Endothelial cell of umbilical vein (primary cell): ENCODE measurements at regions not wholly inside any gene's neighbourhood (a gene's known extent, or its start where the extent isn't known, plus 50 kb on each side); places are given as distances from the start of the nearest gene placed in this dataset.

ENCODE experiments used
- BruUV-seq: library from RNA; stranded (reverse); fragments of 400-500 nt; replicated peaks from 2 replicates; lab custom pipeline; 2021; lab: Mats Ljungman, UMichigan
- CTCF ChIA-PET: fragments of 300-600, 350-600 bp; sonication (Branson Sonifier 250); formaldehyde crosslinking; loops from one replicate; lab custom pipeline; 2021; ENCODE audit warnings: antibody characterized with exemption, inconsistent platforms; lab: Charles Lee
- POLR2A ChIA-PET: fragments of 300-600, 350-600 bp; sonication (Branson Sonifier 250); formaldehyde crosslinking; loops from one replicate; lab custom pipeline; 2021; ENCODE audit warnings: antibody characterized with exemption, inconsistent platforms; lab: Charles Lee
- DNase-seq: peaks from one replicate; pipeline ENCODE4 v3.0.0-alpha.2; 2011; ENCODE audit warnings: low read depth, low spot score
- FAIRE-seq: peaks from 2 replicates; lab custom pipeline; 2011; peaks lifted over from hg19 to GRCh38; lab: Jason Lieb, UNC
- H2AFZ ChIP-seq: 2 replicates; pipeline ENCODE4 v1.6.0; 2012; ENCODE audit warnings: low read depth, low read length, control low read depth, inconsistent platforms
- H3K27ac ChIP-seq: 2 replicates; pipeline ENCODE4 v1.5.1; 2011; ENCODE audit warnings: low read depth, mild to moderate bottlenecking, control low read depth, low read length, moderate library complexity; ENCODE audit not compliant: insufficient read depth
- H3K27me3 ChIP-seq, 2 experiments: 2 replicates each; pipeline versions ENCODE4 v1.6.0 to v1.6.1; 2011; ENCODE audit warnings: low read length in 2 of 2, mixed read lengths in 1 of 2; ENCODE audit not compliant: control insufficient read depth in 2 of 2, insufficient read depth in 2 of 2
- H3K36me3 ChIP-seq, 2 experiments: 2 replicates in 1 of 2; 3 replicates in 1 of 2; pipeline ENCODE4 v1.5.1; 2011; ENCODE audit warnings: low read length in 2 of 2, mild to moderate bottlenecking in 1 of 2, moderate library complexity in 1 of 2; ENCODE audit not compliant: control insufficient read depth in 2 of 2, insufficient read depth in 2 of 2; ENCODE audit errors: extremely low read depth in 1 of 2
- H3K4me1 ChIP-seq: 3 replicates; pipeline ENCODE4 v1.5.1; 2011; ENCODE audit warnings: mild to moderate bottlenecking, low read length; ENCODE audit not compliant: control insufficient read depth, insufficient read depth; ENCODE audit errors: extremely low read depth
- H3K4me2 ChIP-seq: 2 replicates; pipeline ENCODE4 v1.6.1; 2011; ENCODE audit warnings: low read length, control low read depth, mixed read lengths; ENCODE audit not compliant: insufficient read depth
- H3K4me3 ChIP-seq, 3 experiments: fragments of 200-600 bp in 1 of 3; sonication (generic), shearing (Covaris generic) in 1 of 3; replicated peaks in 1 of 3; 2 replicates each; pipeline ENCODE4 v1.5.1; 2011 to 2016; ENCODE audit warnings: control low read depth in 3 of 3, low read length in 3 of 3, mild to moderate bottlenecking in 2 of 3, inconsistent platforms in 1 of 3, low read depth in 1 of 3, moderate library complexity in 1 of 3; ENCODE audit not compliant: insufficient read depth in 1 of 3
- H3K79me2 ChIP-seq: 2 replicates; pipeline ENCODE4 v1.6.0; 2012; ENCODE audit warnings: low read length, inconsistent platforms; ENCODE audit not compliant: control insufficient read depth, insufficient read depth
- H3K9ac ChIP-seq: replicated peaks from 2 replicates; pipeline ENCODE3; 2011; ENCODE audit warnings: low read length, control low read depth; ENCODE audit not compliant: insufficient read depth; ENCODE audit errors: extremely low read depth
- H3K9me1 ChIP-seq: replicated peaks from 3 replicates; pipeline ENCODE4 v1.6.0; 2011; ENCODE audit warnings: mild to moderate bottlenecking, low read length; ENCODE audit not compliant: control insufficient read depth, insufficient read depth; ENCODE audit errors: extremely low read depth
- H3K9me3 ChIP-seq: replicated peaks from 2 replicates; pipeline ENCODE4 v1.5.1; 2012; ENCODE audit warnings: low read length, inconsistent platforms; ENCODE audit not compliant: control insufficient read depth, insufficient read depth
- H4K20me1 ChIP-seq: replicated peaks from 2 replicates; pipeline ENCODE3; 2011; ENCODE audit warnings: mild to moderate bottlenecking, low read length; ENCODE audit not compliant: control insufficient read depth, insufficient read depth; ENCODE audit errors: extremely low read depth
- EZH2 ChIP-seq: IDR thresholded peaks from 2 replicates; pipeline ENCODE4 v1.6.1; 2012; ENCODE audit warnings: borderline replicate concordance, low read depth, mild to moderate bottlenecking, moderate library complexity, low read length, inconsistent platforms; ENCODE audit not compliant: severe bottlenecking
- FOS ChIP-seq: IDR thresholded peaks from 2 replicates; pipeline ENCODE4 v1.6.1; 2011; ENCODE audit warnings: mild to moderate bottlenecking, low read length, moderate library complexity, borderline replicate concordance; ENCODE audit not compliant: insufficient read depth
- GATA2 ChIP-seq: IDR thresholded peaks from 2 replicates; pipeline ENCODE4 v1.7.0; 2011; ENCODE audit warnings: low read depth, mild to moderate bottlenecking, moderate library complexity, mixed read lengths, low read length; ENCODE audit not compliant: insufficient read length, insufficient read depth
- JUN ChIP-seq: IDR thresholded peaks from 2 replicates; pipeline ENCODE4 v1.6.1; 2011; ENCODE audit warnings: borderline replicate concordance, low read depth; ENCODE audit not compliant: insufficient read length, insufficient read depth
- MYC ChIP-seq: IDR thresholded peaks from one replicate; pipeline ENCODE4 v1.6.1; 2011; ENCODE audit warnings: mild to moderate bottlenecking, low read depth, low read length
- POLR2A ChIP-seq: IDR thresholded peaks from 2 replicates; pipeline ENCODE4 v1.6.1; 2012; ENCODE audit warnings: low read depth, mild to moderate bottlenecking, control low read depth, low read length
- POLR2AphosphoS5 ChIP-seq: IDR thresholded peaks from 2 replicates; pipeline ENCODE4 v1.6.1; 2012; ENCODE audit warnings: low read depth, mild to moderate bottlenecking, control low read depth, low read length, moderate library complexity; ENCODE audit not compliant: insufficient read depth
- dilution Hi-C: fragments of 300-500 bp; cut with MboI; formaldehyde crosslinking; loops from one replicate; pipeline ENCODE4 v1.15.0; 2019; ENCODE audit warnings: low sequenced_read_pairs; ENCODE audit not compliant: extremely low pct_ligation_motif_present
- intact Hi-C: fragments of 100-400 bp; cut with micrococcal nuclease; formaldehyde crosslinking; loops from one replicate; pipeline ENCODE4 v1.10.0; 2022
- TF ChIP-seq, protein P1 (sequence below): IDR thresholded peaks from 2 replicates; pipeline ENCODE4 v1.6.1; 2011; ENCODE audit not compliant: insufficient read depth, insufficient read length
- TF ChIP-seq, protein P2 (sequence below), 2 donors: IDR thresholded peaks; 1 replicate in 1 of 2; 2 replicates in 1 of 2; pipeline ENCODE4 v1.5.1; 2011; ENCODE audit warnings: low read length in 2 of 2, mild to moderate bottlenecking in 2 of 2, moderate library complexity in 2 of 2, control low read depth in 1 of 2, inconsistent platforms in 1 of 2, low read depth in 1 of 2; ENCODE audit not compliant: insufficient read depth in 1 of 2; ENCODE audit errors: extremely low read depth in 1 of 2

DNA sequence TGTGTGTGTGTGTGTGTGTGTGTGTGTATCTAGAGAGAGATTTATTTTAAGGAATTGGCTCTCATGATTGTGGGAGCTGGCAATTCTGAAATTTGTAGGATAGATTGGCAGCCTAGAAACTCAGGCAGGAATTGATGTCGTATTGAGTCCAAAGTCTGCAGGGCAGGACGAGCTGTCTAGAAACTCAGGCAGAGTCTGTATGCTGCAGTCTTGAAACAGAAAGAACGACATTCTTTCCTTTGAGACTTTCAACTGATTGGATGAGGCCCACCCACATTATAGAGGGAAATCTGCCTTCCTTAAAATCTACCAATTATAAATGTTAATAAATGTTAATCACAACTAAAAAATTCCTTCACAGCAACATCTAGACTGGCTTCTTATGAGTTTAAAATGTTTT, 436.6 kb upstream of the FANCL start:
- DNase-seq (no peak), FAIRE-seq (no peak)
- Histone ChIP-seq H3K79me2 (no peaks in the 10 kb centered on the region), H3K4me1 (no peaks in the 10 kb centered on the region), H3K4me3 (no peak overlapping the region), H3K36me3 (no peaks in the 10 kb centered on the region), H3K27ac (no peak overlapping the region), H2AFZ (no peak overlapping the region), H3K9me1 (no peaks in the 10 kb centered on the region), H3K9ac (no peak overlapping the region), H3K9me3 (no peaks in the 10 kb centered on the region), H3K4me2 (no peak overlapping the region), H3K27me3 (no peaks in the 10 kb centered on the region), H4K20me1 (no peaks in the 10 kb centered on the region)
- ChIA-PET POLR2A (no interaction called here), CTCF (interaction anchor here (1.0 to 2.5 kb wide), 3 partner anchors 9 to 115 kb away, joined by 3 to 19 read pairs (median 4); no protein-coding TSS in a partner anchor)
- intact Hi-C loops = no loop called here
- dilution Hi-C loops = no loop called here
- BruUV-seq = no TSS peak
- TF ChIP-seq, protein P1, sequence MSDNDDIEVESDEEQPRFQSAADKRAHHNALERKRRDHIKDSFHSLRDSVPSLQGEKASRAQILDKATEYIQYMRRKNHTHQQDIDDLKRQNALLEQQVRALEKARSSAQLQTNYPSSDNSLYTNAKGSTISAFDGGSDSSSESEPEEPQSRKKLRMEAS = no peak
- no peak for TF ChIP-seq FOS
- no peak for TF ChIP-seq JUN
- TF ChIP-seq, protein P2, sequence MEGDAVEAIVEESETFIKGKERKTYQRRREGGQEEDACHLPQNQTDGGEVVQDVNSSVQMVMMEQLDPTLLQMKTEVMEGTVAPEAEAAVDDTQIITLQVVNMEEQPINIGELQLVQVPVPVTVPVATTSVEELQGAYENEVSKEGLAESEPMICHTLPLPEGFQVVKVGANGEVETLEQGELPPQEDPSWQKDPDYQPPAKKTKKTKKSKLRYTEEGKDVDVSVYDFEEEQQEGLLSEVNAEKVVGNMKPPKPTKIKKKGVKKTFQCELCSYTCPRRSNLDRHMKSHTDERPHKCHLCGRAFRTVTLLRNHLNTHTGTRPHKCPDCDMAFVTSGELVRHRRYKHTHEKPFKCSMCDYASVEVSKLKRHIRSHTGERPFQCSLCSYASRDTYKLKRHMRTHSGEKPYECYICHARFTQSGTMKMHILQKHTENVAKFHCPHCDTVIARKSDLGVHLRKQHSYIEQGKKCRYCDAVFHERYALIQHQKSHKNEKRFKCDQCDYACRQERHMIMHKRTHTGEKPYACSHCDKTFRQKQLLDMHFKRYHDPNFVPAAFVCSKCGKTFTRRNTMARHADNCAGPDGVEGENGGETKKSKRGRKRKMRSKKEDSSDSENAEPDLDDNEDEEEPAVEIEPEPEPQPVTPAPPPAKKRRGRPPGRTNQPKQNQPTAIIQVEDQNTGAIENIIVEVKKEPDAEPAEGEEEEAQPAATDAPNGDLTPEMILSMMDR (IDR thresholded peaks at IDR 0.05; ENCODE audit: extremely low read depth in 1 of 2, insufficient read depth in 1 of 2, low read depth in 1 of 2, low read length in 2 of 2) = no peak
- no peak for TF ChIP-seq EZH2
- no peak for TF ChIP-seq POLR2AphosphoS5
- TF ChIP-seq GATA2 = no peak
- no peak for TF ChIP-seq POLR2A
- no peak for TF ChIP-seq MYC
